ENCODE measurements at regions not wholly inside any gene's neighbourhood (a gene's known extent, or its start where the extent isn't known, plus 50 kb on each side); places are given as distances from the start of the nearest gene placed in this dataset.

GRCh38 chr6:95071464-95071863 lies 505.9 kb upstream of the MANEA start:
- no peak for TF ChIP-seq POLR2A (IDR thresholded peaks at IDR 0.05; ENCODE audit: low read depth, low read length)
- TF ChIP-seq TAF1 (IDR thresholded peaks at IDR 0.05; ENCODE audit: low read depth, low read length) = no peak
- TF ChIP-seq POU2F2 (IDR thresholded peaks at IDR 0.05; ENCODE audit: low read depth, low read length) = no peak
- TF ChIP-seq SPI1 (IDR thresholded peaks at IDR 0.05; ENCODE audit: low read depth, low read length) = no peak
- TF ChIP-seq POLR2AphosphoS5 (IDR thresholded peaks at IDR 0.05; ENCODE audit: low read depth, low read length) = no peak
- TF ChIP-seq PAX5 (IDR thresholded peaks at IDR 0.05; ENCODE audit: insufficient read depth, low read length, severe bottlenecking) = no peak
- DNase-seq (ENCODE audit: insufficient read length, low spot score) (no peak), FAIRE-seq (no peak)

- DNase-seq (ENCODE audit: insufficient read length, low spot score) (no peak), FAIRE-seq (no peak)
- TF ChIP-seq SPI1 (IDR thresholded peaks at IDR 0.05; ENCODE audit: low read depth, low read length) (no peak), POU2F2 (IDR thresholded peaks at IDR 0.05; ENCODE audit: low read depth, low read length) (no peak), POLR2A (IDR thresholded peaks at IDR 0.05; ENCODE audit: low read depth, low read length) (no peak), TAF1 (IDR thresholded peaks at IDR 0.05; ENCODE audit: low read depth, low read length) (no peak), POLR2AphosphoS5 (IDR thresholded peaks at IDR 0.05; ENCODE audit: low read depth, low read length) (no peak), PAX5 (IDR thresholded peaks at IDR 0.05; ENCODE audit: insufficient read depth, low read length, severe bottlenecking) (no peak)
Measured at GRCh38 chr6:95078457-95078856, 498.9 kb upstream of the MANEA start.

DNA sequence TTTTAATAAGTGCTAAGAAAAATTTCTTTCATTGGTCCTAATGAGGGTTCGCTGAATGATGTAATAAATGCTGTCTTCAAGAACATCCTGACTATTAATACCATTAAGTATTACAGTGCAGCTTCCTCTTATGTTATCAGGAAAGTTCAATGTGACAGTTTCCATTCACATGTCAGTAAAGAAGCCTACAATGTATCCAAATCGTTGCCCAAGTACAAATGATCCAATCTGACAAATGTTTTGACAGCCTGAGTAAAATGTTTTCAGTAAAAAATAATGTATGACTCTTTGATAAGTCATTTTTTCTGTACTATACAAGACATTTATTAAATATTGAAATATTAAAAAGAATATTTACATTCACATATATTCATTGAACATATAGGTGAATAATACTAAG lies 496.1 kb upstream of the MANEA start:
- FAIRE-seq = no peak
- DNase-seq (ENCODE audit: insufficient read length, low spot score) = no peak
- TF ChIP-seq POU2F2 (IDR thresholded peaks at IDR 0.05; ENCODE audit: low read depth, low read length) = no peak
- TF ChIP-seq SPI1 (IDR thresholded peaks at IDR 0.05; ENCODE audit: low read depth, low read length) = no peak
- TF ChIP-seq PAX5 (IDR thresholded peaks at IDR 0.05; ENCODE audit: insufficient read depth, low read length, severe bottlenecking) = no peak
- no peak for TF ChIP-seq POLR2A (IDR thresholded peaks at IDR 0.05; ENCODE audit: low read depth, low read length)
- no peak for TF ChIP-seq TAF1 (IDR thresholded peaks at IDR 0.05; ENCODE audit: low read depth, low read length)
- TF ChIP-seq POLR2AphosphoS5 (IDR thresholded peaks at IDR 0.05; ENCODE audit: low read depth, low read length) = no peak

DNA sequence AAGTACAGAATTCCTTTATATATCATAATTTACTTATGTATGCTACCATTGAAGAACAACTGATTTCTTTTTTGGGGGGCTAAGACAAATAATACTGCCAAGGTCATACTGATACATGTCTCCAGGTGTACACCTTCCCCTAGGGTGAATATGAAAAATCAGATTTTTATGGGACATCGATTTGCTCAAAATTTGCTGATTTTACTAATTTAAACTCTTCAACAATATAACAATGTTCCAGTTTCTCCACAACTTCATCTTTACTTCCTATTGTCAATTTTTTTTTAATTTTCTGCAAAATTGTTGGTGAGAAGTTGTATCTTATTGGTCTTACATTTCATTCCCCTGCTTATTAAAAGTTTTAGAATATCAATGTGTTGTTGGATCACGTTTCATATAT lies 495.4 kb upstream of the MANEA start:
- TF ChIP-seq POLR2A (IDR thresholded peaks at IDR 0.05; ENCODE audit: low read depth, low read length) = no peak
- no peak for TF ChIP-seq TAF1 (IDR thresholded peaks at IDR 0.05; ENCODE audit: low read depth, low read length)
- no peak for TF ChIP-seq SPI1 (IDR thresholded peaks at IDR 0.05; ENCODE audit: low read depth, low read length)
- TF ChIP-seq POU2F2 (IDR thresholded peaks at IDR 0.05; ENCODE audit: low read depth, low read length) = no peak
- no peak for TF ChIP-seq POLR2AphosphoS5 (IDR thresholded peaks at IDR 0.05; ENCODE audit: low read depth, low read length)
- no peak for TF ChIP-seq PAX5 (IDR thresholded peaks at IDR 0.05; ENCODE audit: insufficient read depth, low read length, severe bottlenecking)
- no peak for FAIRE-seq
- DNase-seq (ENCODE audit: insufficient read length, low spot score) = no peak

GRCh38 chr6:95083506-95083905 lies 493.8 kb upstream of the MANEA start:
- TF ChIP-seq TAF1 (IDR thresholded peaks at IDR 0.05; ENCODE audit: low read depth, low read length) = no peak
- no peak for TF ChIP-seq POLR2A (IDR thresholded peaks at IDR 0.05; ENCODE audit: low read depth, low read length)
- no peak for TF ChIP-seq SPI1 (IDR thresholded peaks at IDR 0.05; ENCODE audit: low read depth, low read length)
- TF ChIP-seq POU2F2 (IDR thresholded peaks at IDR 0.05; ENCODE audit: low read depth, low read length) = no peak
- TF ChIP-seq POLR2AphosphoS5 (IDR thresholded peaks at IDR 0.05; ENCODE audit: low read depth, low read length) = no peak
- TF ChIP-seq PAX5 (IDR thresholded peaks at IDR 0.05; ENCODE audit: insufficient read depth, low read length, severe bottlenecking) = no peak
- FAIRE-seq = no peak

GRCh38 chr6:95084867-95085266 lies 492.5 kb upstream of the MANEA start:
- DNase-seq (ENCODE audit: insufficient read length, low spot score) = no peak
- no peak for TF ChIP-seq SPI1 (IDR thresholded peaks at IDR 0.05; ENCODE audit: low read depth, low read length)
- no peak for TF ChIP-seq POU2F2 (IDR thresholded peaks at IDR 0.05; ENCODE audit: low read depth, low read length)
- TF ChIP-seq PAX5 (IDR thresholded peaks at IDR 0.05; ENCODE audit: insufficient read depth, low read length, severe bottlenecking) = no peak
- no peak for FAIRE-seq

More at GRCh38 chr6:95083506-95083905, 493.8 kb upstream of the MANEA start:
- no peak for DNase-seq (ENCODE audit: insufficient read length, low spot score)

GRCh38 chr6:95087394-95088097 lies 489.8 kb upstream of the MANEA start:
- DNase-seq (ENCODE audit: insufficient read length, low spot score) (no peak), FAIRE-seq (no peak)

DNA sequence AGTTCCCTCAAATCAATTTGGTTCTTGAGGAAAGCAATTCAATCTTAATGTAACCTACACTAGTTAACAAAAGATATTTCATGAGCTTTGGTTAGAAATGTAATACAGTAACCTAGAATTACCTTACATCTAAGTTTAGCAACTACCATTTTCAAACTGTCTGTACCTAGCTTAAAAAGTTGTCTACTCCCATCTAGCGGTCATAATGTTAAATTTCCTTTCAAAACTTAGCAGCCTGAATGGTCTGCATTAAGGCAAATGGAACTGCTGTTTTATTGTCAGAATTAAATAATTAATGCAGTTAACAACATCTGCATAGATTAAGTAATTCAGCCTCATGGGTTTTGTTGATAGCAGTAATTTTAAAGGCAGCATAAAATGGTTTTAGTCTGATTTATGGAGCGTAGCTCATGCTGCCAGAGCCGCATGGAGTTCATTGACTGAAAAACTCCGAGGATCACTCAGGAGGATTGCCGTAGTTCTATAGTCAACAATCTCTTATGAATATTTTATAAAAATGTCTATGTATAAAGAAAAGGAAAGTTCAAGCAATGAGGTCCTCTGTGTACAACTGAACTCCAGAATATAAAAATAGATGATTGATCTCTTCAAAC lies 485.4 kb upstream of the MANEA start:
- FAIRE-seq = no peak
- no peak for DNase-seq (ENCODE audit: insufficient read length, low spot score)
- no peak for TF ChIP-seq PAX5 (IDR thresholded peaks at IDR 0.05; ENCODE audit: insufficient read depth, low read length, severe bottlenecking)
- no peak for TF ChIP-seq POU2F2 (IDR thresholded peaks at IDR 0.05; ENCODE audit: low read depth, low read length)
- TF ChIP-seq TAF1 (IDR thresholded peaks at IDR 0.05; ENCODE audit: low read depth, low read length) = no peak
- TF ChIP-seq POLR2A (IDR thresholded peaks at IDR 0.05; ENCODE audit: low read depth, low read length) = no peak
- TF ChIP-seq POLR2AphosphoS5 (IDR thresholded peaks at IDR 0.05; ENCODE audit: low read depth, low read length) = no peak
- TF ChIP-seq SPI1 (IDR thresholded peaks at IDR 0.05; ENCODE audit: low read depth, low read length) = no peak

More at GRCh38 chr6:95087394-95088097, 489.8 kb upstream of the MANEA start:
- TF ChIP-seq POLR2AphosphoS5 (IDR thresholded peaks at IDR 0.05; ENCODE audit: low read depth, low read length) (no peak), PAX5 (IDR thresholded peaks at IDR 0.05; ENCODE audit: insufficient read depth, low read length, severe bottlenecking) (no peak), TAF1 (IDR thresholded peaks at IDR 0.05; ENCODE audit: low read depth, low read length) (no peak), POU2F2 (IDR thresholded peaks at IDR 0.05; ENCODE audit: low read depth, low read length) (no peak), SPI1 (IDR thresholded peaks at IDR 0.05; ENCODE audit: low read depth, low read length) (no peak), POLR2A (IDR thresholded peaks at IDR 0.05; ENCODE audit: low read depth, low read length) (no peak)

- TF ChIP-seq SPI1 (IDR thresholded peaks at IDR 0.05; ENCODE audit: low read depth, low read length) = no peak
- TF ChIP-seq POLR2A (IDR thresholded peaks at IDR 0.05; ENCODE audit: low read depth, low read length) = no peak
- no peak for TF ChIP-seq POLR2AphosphoS5 (IDR thresholded peaks at IDR 0.05; ENCODE audit: low read depth, low read length)
- TF ChIP-seq PAX5 (IDR thresholded peaks at IDR 0.05; ENCODE audit: insufficient read depth, low read length, severe bottlenecking) = no peak
- no peak for TF ChIP-seq POU2F2 (IDR thresholded peaks at IDR 0.05; ENCODE audit: low read depth, low read length)
- TF ChIP-seq TAF1 (IDR thresholded peaks at IDR 0.05; ENCODE audit: low read depth, low read length) = no peak
- DNase-seq (ENCODE audit: insufficient read length, low spot score) (no peak), FAIRE-seq (no peak)
Measured at GRCh38 chr6:95093154-95093553, 484.2 kb upstream of the MANEA start.

Data from GM12891 (cell line).